ENCODE measurements at regions not wholly inside any gene's neighbourhood (a gene's known extent, or its start where the extent isn't known, plus 50 kb on each side); places are given as distances from the start of the nearest gene placed in this dataset.

DNA sequence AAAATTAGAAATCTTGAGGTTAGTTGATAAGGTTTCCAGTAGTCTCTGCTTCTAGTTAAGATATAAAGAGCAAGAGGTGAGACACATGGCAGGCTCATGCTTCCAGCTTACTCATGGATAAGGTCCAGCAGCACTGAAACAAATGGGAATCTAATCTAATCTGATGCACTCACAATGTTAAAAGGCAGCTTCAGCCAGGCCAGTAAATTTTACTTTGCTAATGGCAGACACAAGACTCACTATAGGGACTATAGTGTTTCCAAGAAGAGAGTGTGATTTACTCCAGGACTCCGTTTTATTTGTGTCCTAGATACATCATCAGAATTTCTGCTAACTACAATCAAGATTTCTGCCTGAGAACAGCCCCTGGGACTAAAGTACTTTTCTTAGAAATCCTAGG, 324.8 kb downstream of the SMOC2 start:
- H3K27ac ChIP-seq = no peak overlapping the region
- no peak overlapping the region for H3K4me3 ChIP-seq (ENCODE audit: low read depth in 1 of 2, low read length in 1 of 2)
- no peaks in the 10 kb centered on the region for H3K27me3 ChIP-seq
- no peaks in the 10 kb centered on the region for H3K4me1 ChIP-seq (ENCODE audit: control insufficient read depth in 1 of 2, insufficient read depth in 1 of 2, low read depth in 1 of 2, low read length in 1 of 2)
- TF ChIP-seq, protein P1, sequence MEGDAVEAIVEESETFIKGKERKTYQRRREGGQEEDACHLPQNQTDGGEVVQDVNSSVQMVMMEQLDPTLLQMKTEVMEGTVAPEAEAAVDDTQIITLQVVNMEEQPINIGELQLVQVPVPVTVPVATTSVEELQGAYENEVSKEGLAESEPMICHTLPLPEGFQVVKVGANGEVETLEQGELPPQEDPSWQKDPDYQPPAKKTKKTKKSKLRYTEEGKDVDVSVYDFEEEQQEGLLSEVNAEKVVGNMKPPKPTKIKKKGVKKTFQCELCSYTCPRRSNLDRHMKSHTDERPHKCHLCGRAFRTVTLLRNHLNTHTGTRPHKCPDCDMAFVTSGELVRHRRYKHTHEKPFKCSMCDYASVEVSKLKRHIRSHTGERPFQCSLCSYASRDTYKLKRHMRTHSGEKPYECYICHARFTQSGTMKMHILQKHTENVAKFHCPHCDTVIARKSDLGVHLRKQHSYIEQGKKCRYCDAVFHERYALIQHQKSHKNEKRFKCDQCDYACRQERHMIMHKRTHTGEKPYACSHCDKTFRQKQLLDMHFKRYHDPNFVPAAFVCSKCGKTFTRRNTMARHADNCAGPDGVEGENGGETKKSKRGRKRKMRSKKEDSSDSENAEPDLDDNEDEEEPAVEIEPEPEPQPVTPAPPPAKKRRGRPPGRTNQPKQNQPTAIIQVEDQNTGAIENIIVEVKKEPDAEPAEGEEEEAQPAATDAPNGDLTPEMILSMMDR (IDR thresholded peaks at IDR 0.05) = no peak
- no peaks in the 10 kb centered on the region for H3K36me3 ChIP-seq
- H3K9me3 ChIP-seq = no peaks in the 10 kb centered on the region

DNA sequence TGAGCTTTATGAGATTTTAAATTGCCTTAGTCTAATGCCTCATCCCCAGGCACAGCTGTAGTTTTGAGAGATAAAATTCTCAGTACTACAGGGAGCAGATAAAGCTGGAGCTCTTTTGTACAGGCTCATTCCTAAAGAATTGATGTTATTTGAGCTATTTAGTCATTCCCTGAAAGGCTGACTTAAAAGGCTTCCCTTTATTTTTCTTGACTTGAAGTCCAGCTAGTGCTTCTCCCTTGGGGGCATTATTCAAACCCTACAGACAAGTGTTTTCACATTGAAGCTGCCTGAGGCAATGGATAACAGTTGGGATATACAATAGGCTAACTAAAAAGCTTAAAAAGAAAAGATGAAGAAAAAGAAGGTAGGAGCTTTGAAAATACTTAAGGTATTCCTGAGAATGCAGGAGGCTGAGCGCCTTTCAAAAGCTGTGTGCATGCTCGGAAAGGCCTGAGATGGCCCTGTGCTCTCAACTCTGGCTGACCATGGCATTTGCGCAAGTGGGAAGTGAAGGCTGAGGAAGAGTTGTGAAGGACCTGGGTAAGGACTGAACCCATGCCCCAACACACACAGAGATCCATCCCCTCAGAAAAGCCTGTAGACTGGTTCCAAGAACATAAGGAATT, 315.1 kb downstream of the SMOC2 start:
- Histone ChIP-seq H3K9me3 (no peaks in the 10 kb centered on the region), H3K27ac (no peak overlapping the region), H3K4me3 (ENCODE audit: low read depth in 1 of 2, low read length in 1 of 2) (no peak overlapping the region), H3K4me1 (ENCODE audit: control insufficient read depth in 1 of 2, insufficient read depth in 1 of 2, low read depth in 1 of 2, low read length in 1 of 2) (no peaks in the 10 kb centered on the region), H3K36me3 (no peaks in the 10 kb centered on the region), H3K27me3 (no peaks in the 10 kb centered on the region)
- TF ChIP-seq, protein P1 (IDR thresholded peaks at IDR 0.05) = no peak

DNA sequence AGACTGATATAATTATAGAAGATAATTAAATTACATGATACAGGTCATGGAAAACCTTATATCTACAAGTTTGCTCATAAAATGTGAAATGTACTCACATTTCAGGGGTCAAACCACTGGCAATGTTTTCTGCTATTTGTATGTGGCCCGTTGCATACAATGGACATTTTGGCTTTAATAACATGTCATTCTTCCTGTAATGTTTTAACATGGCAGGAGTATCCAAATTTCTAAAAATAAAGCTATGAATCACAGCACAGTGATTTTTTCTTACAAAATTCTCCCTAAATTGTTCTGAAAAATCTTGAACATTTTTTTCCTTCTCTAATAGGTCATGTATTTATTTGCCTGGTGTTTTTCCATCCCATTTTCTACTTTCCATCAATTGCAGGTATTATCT, 305.7 kb downstream of the SMOC2 start:
- H3K27me3 ChIP-seq = no peaks in the 10 kb centered on the region
- no peaks in the 10 kb centered on the region for H3K9me3 ChIP-seq
- no peak overlapping the region for H3K27ac ChIP-seq
- H3K4me1 ChIP-seq (ENCODE audit: control insufficient read depth in 1 of 2, insufficient read depth in 1 of 2, low read depth in 1 of 2, low read length in 1 of 2) = no peaks in the 10 kb centered on the region
- TF ChIP-seq, protein P1 (IDR thresholded peaks at IDR 0.05) = no peak
- no peaks in the 10 kb centered on the region for H3K36me3 ChIP-seq
- no peak overlapping the region for H3K4me3 ChIP-seq (ENCODE audit: low read depth in 1 of 2, low read length in 1 of 2)

DNA sequence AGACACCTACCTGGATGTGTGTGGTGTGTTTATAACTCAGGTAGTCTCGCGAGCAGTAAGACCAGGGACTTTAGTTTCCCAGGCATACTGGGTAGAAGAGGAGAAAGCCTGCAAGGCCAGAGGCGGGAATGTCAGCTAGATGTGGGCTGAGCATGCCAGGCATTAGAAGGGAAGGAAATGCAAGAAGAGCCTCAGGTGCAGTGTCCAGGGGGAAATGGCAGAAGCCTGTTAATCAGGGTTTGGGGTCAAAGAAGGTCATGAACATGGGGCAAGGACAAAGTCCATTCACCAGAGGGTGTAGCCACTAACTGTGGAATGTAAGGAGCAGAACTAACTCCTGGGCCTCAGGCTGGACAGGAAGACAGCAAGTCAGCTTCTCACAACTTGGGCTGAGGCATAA, 305.0 kb downstream of the SMOC2 start:
- no peak overlapping the region for H3K27ac ChIP-seq
- H3K27me3 ChIP-seq = no peaks in the 10 kb centered on the region
- no peaks in the 10 kb centered on the region for H3K4me1 ChIP-seq (ENCODE audit: control insufficient read depth in 1 of 2, insufficient read depth in 1 of 2, low read depth in 1 of 2, low read length in 1 of 2)
- H3K36me3 ChIP-seq = no peaks in the 10 kb centered on the region
- no peaks in the 10 kb centered on the region for H3K9me3 ChIP-seq
- TF ChIP-seq, protein P1 (IDR thresholded peaks at IDR 0.05) = no peak
- H3K4me3 ChIP-seq (ENCODE audit: low read depth in 1 of 2, low read length in 1 of 2) = no peak overlapping the region

DNA sequence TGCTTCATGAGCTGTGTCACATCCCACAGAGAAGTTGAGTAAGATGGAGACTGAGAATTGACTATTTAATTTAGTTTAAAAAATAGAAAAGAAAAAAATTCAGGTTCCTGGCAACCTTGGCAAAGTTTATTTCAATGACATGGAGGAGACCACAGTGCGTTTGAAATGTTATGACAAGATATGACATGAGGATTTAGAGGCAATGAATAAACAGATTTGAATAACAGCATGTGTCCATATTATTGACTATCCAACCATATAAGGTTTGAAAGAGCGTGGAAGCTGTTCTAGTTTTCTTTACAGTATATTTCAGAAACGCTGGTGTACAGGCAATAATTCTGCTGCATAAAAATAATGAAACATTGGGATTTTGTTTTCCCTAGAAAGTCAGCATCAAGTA, 303.9 kb downstream of the SMOC2 start:
- Histone ChIP-seq H3K4me3 (ENCODE audit: low read depth in 1 of 2, low read length in 1 of 2) (no peak overlapping the region), H3K9me3 (no peaks in the 10 kb centered on the region), H3K4me1 (ENCODE audit: control insufficient read depth in 1 of 2, insufficient read depth in 1 of 2, low read depth in 1 of 2, low read length in 1 of 2) (no peaks in the 10 kb centered on the region), H3K36me3 (no peaks in the 10 kb centered on the region), H3K27ac (no peak overlapping the region), H3K27me3 (no peaks in the 10 kb centered on the region)
- TF ChIP-seq, protein P1 (IDR thresholded peaks at IDR 0.05) = no peak

Measured in neutrophil (primary cell).